Gastrocnemius medialis (tissue), 4 donors: ENCODE measurements at regions not wholly inside any gene's neighbourhood (a gene's known extent, or its start where the extent isn't known, plus 50 kb on each side); places are given as distances from the start of the nearest gene placed in this dataset.

ENCODE experiments used
- CTCF ChIP-seq, 5 experiments: fragments of 450-650 bp in 3 of 5; fragments of 200-600 bp in 2 of 5; sonication (generic) in 2 of 5; IDR thresholded peaks in 4 of 5; conservative IDR thresholded peaks in 1 of 5; 1 replicate in 4 of 5; 2 replicates in 1 of 5; pipeline ENCODE4 v1.5.1; 2016 to 2019; ENCODE audit warnings: antibody characterized with exemption in 5 of 5, mild to moderate bottlenecking in 3 of 5, moderate library complexity in 3 of 5
- POLR2A ChIP-seq, 2 donors: fragments of 450-650 bp; IDR thresholded peaks; one replicate each; pipeline ENCODE4 v1.6.1; 2017; ENCODE audit warnings: antibody characterized with exemption in 2 of 2, mild to moderate bottlenecking in 2 of 2, moderate library complexity in 2 of 2

GRCh38 chr3:25151903-25152295 lies 276.2 kb upstream of the RARB start:
- no peak for TF ChIP-seq CTCF (IDR thresholded peaks at IDR 0.05 in 4 of 5, conservative IDR thresholded peaks at IDR 0.05 in 1 of 5)
- no peak for TF ChIP-seq POLR2A (IDR thresholded peaks at IDR 0.05)
